SK-N-SH (cell line): ENCODE measurements at regions not wholly inside any gene's neighbourhood (a gene's known extent, or its start where the extent isn't known, plus 50 kb on each side); places are given as distances from the start of the nearest gene placed in this dataset.

Experiments used
- CTCF ChIA-PET: fragments of 300-600, 350-600 bp; formaldehyde crosslinking; extraction: SDS; loops from one replicate; lab custom pipeline; 2021; lab: Yijun Ruan, JAX
- POLR2A ChIA-PET: fragments of 350-600 bp; sonication (Branson Sonifier 250); formaldehyde crosslinking; extraction: SDS; loops from one replicate; lab custom pipeline; 2020; ENCODE audit warnings: antibody characterized with exemption, inconsistent platforms; lab: Yijun Ruan, JAX
- DNase-seq: peaks from one replicate; pipeline ENCODE4 v3.0.0; 2012
- H2AFZ ChIP-seq: fragments of 200-600 bp; sonication (generic); 2 replicates; pipeline ENCODE4 v1.8.1; 2016; ENCODE audit warnings: antibody characterized with exemption, mild to moderate bottlenecking, low read depth
- H3F3A ChIP-seq: fragments of 200-600 bp; sonication (generic); replicated peaks from 2 replicates; pipeline ENCODE3; 2016; ENCODE audit warnings: antibody characterized with exemption, mild to moderate bottlenecking; ENCODE audit not compliant: insufficient read depth
- H3K27ac ChIP-seq, 2 experiments: fragments of 200-500 bp in 1 of 2; fragments of 200-600 bp in 1 of 2; sonication (Bioruptor generic) in 1 of 2; sonication (generic), shearing (Covaris generic) in 1 of 2; 2 replicates each; pipeline versions ENCODE4 v1.5.1 to v1.6.1; 2014 to 2016; ENCODE audit warnings: low read depth in 2 of 2, inconsistent platforms in 1 of 2, low read length in 1 of 2, mild to moderate bottlenecking in 1 of 2, mixed read lengths in 1 of 2
- H3K27me3 ChIP-seq: fragments of 200-600 bp; sonication (generic), shearing (Covaris generic); 2 replicates; pipeline ENCODE4 v1.6.1; 2016; ENCODE audit warnings: mixed run types; ENCODE audit not compliant: insufficient read depth
- H3K36me3 ChIP-seq, 2 experiments: fragments of 200-500 bp in 1 of 2; fragments of 200-600 bp in 1 of 2; sonication (Bioruptor generic) in 1 of 2; sonication (generic) in 1 of 2; replicated peaks in 1 of 2; 2 replicates each; pipeline versions ENCODE3 to v1.5.1; 2014 to 2016; ENCODE audit warnings: low read length in 1 of 2, mild to moderate bottlenecking in 1 of 2; ENCODE audit not compliant: insufficient read depth in 2 of 2, control insufficient read depth in 1 of 2
- H3K4me1 ChIP-seq, 2 experiments: fragments of 200-500 bp in 1 of 2; fragments of 200-600 bp in 1 of 2; sonication (Bioruptor generic) in 1 of 2; sonication (generic), shearing (Covaris generic) in 1 of 2; 2 replicates each; pipeline versions ENCODE4 v1.5.1 to v1.6.1; 2014 to 2016; ENCODE audit warnings: low read depth in 1 of 2, low read length in 1 of 2, mixed run types in 1 of 2; ENCODE audit not compliant: insufficient read depth in 2 of 2, control insufficient read depth in 1 of 2
- H3K4me2 ChIP-seq: fragments of 200-600 bp; sonication (generic), shearing (Covaris generic); 2 replicates; pipeline ENCODE4 v1.6.1; 2017; ENCODE audit warnings: mixed run types
- H3K4me3 ChIP-seq, 2 experiments: fragments of 200-500 bp in 1 of 2; fragments of 200-600 bp in 1 of 2; sonication (Bioruptor generic) in 1 of 2; sonication (generic), shearing (Covaris generic) in 1 of 2; 2 replicates each; pipeline versions ENCODE4 v1.5.1 to v1.8.1; 2014 to 2016; ENCODE audit warnings: low read depth in 2 of 2, inconsistent platforms in 1 of 2, low read length in 1 of 2, mild to moderate bottlenecking in 1 of 2, mixed read lengths in 1 of 2, moderate library complexity in 1 of 2
- H3K79me2 ChIP-seq: fragments of 200-600 bp; sonication (generic); 2 replicates; pipeline ENCODE4 v1.8.1; 2017; ENCODE audit warnings: mild to moderate bottlenecking; ENCODE audit not compliant: insufficient read depth
- H3K9ac ChIP-seq: fragments of 200-600 bp; sonication (generic); 2 replicates; pipeline ENCODE4 v1.6.1; 2017; ENCODE audit warnings: mixed run types
- H3K9me2 ChIP-seq: fragments of 200-600 bp; sonication (generic); 2 replicates; pipeline ENCODE4 v1.6.1; 2017; ENCODE audit warnings: mixed run types
- H3K9me3 ChIP-seq: fragments of 200-600 bp; sonication (generic); 2 replicates; pipeline ENCODE4 v1.6.1; 2017; ENCODE audit warnings: mixed run types, mild to moderate bottlenecking, moderate library complexity
- H4K20me1 ChIP-seq: fragments of 200-600 bp; sonication (generic); 2 replicates; pipeline ENCODE4 v1.6.1; 2017; ENCODE audit warnings: mild to moderate bottlenecking, mixed run types; ENCODE audit not compliant: insufficient read depth
- CHD2 ChIP-seq: fragments of 150-350 bp; IDR thresholded peaks from 2 replicates; pipeline ENCODE4 v1.6.1; 2018; ENCODE audit warnings: low read length; ENCODE audit not compliant: partially characterized antibody
- CTCF ChIP-seq: fragments of 200-600 bp; sonication (generic); IDR thresholded peaks from 2 replicates; pipeline ENCODE4 v1.6.1; 2017; ENCODE audit warnings: antibody characterized with exemption, mild to moderate bottlenecking, moderate library complexity
- EZH2phosphoT487 ChIP-seq: fragments of 200-600 bp; sonication (generic); IDR thresholded peaks from 2 replicates; pipeline ENCODE4 v1.6.1; 2017; ENCODE audit warnings: low read depth, mixed run types, mild to moderate bottlenecking, antibody characterized with exemption, moderate library complexity, borderline replicate concordance
- FOSL2 ChIP-seq: IDR thresholded peaks from 2 replicates; pipeline ENCODE4 v1.4.0; 2012; ENCODE audit warnings: low read depth, mild to moderate bottlenecking, moderate library complexity, borderline replicate concordance
- FOXJ3 ChIP-seq: sonication (generic); formaldehyde crosslinking; IDR thresholded peaks from 2 replicates; pipeline ENCODE4 v1.5.1; 2020; ENCODE audit warnings: mild to moderate bottlenecking, missing genetic modification reagents
- FOXM1 ChIP-seq: IDR thresholded peaks from 2 replicates; pipeline ENCODE4 v1.4.0; 2012; ENCODE audit warnings: low read depth, mild to moderate bottlenecking
- IRF3 ChIP-seq: fragments of 150-350 bp; IDR thresholded peaks from 2 replicates; pipeline ENCODE4 v1.6.1; 2016; ENCODE audit warnings: mild to moderate bottlenecking, low read depth, low read length
- MEF2A ChIP-seq: IDR thresholded peaks from 2 replicates; pipeline ENCODE4 v1.4.0; 2012; ENCODE audit warnings: low read depth, borderline replicate concordance
- NRF1 ChIP-seq: IDR thresholded peaks from 2 replicates; pipeline ENCODE4 v1.6.1; 2012; ENCODE audit warnings: low read depth, mild to moderate bottlenecking, low read length
- PBX3 ChIP-seq: IDR thresholded peaks from 2 replicates; pipeline ENCODE4; 2012
- POLR2AphosphoS5 ChIP-seq: IDR thresholded peaks from 2 replicates; pipeline ENCODE4 v1.6.1; 2012; ENCODE audit warnings: low read depth, low read length
- REST ChIP-seq: IDR thresholded peaks from 2 replicates; pipeline ENCODE4 v1.6.1; 2012; ENCODE audit warnings: mild to moderate bottlenecking, low read depth, low read length, moderate library complexity
- RXRA ChIP-seq: IDR thresholded peaks from 2 replicates; pipeline ENCODE4 v1.4.0; 2012; ENCODE audit warnings: low read depth, mild to moderate bottlenecking, borderline replicate concordance
- SMC3 ChIP-seq: IDR thresholded peaks from 2 replicates; pipeline ENCODE4 v1.6.1; 2012; ENCODE audit warnings: low read depth, low read length, improper control_type of control experiment
- TAF1 ChIP-seq: IDR thresholded peaks from 2 replicates; pipeline ENCODE4 v1.6.1; 2012; ENCODE audit warnings: low read depth, mild to moderate bottlenecking, low read length, moderate library complexity, borderline replicate concordance
- TCF12 ChIP-seq: IDR thresholded peaks from 2 replicates; pipeline ENCODE4 v1.4.0; 2012
- TEAD4 ChIP-seq: IDR thresholded peaks from 2 replicates; pipeline ENCODE4 v1.4.0; 2012; ENCODE audit warnings: mild to moderate bottlenecking, borderline replicate concordance; ENCODE audit not compliant: insufficient read depth
- USF1 ChIP-seq: IDR thresholded peaks from 2 replicates; pipeline ENCODE4 v1.4.0; 2012; ENCODE audit warnings: low read depth, borderline replicate concordance
- USF2 ChIP-seq: fragments of 150-350 bp; IDR thresholded peaks from 2 replicates; pipeline ENCODE4 v1.6.1; 2017; ENCODE audit warnings: antibody characterized with exemption, low read length, low read depth, borderline replicate concordance
- ZBTB33 ChIP-seq: IDR thresholded peaks from 2 replicates; pipeline ENCODE4 v1.4.0; 2012; ENCODE audit warnings: low read depth, borderline replicate concordance
- WGBS: methylation state at CpG from one replicate; pipeline ENCODE4 v1.1.6; 2017; ENCODE audit warnings: low lambda C conversion rate; 5-methylcytosine and 5-hydroxymethylcytosine counted together

- Histone ChIP-seq H3K79me2 (no peaks in the 10 kb centered on the region), H2AFZ (no peak overlapping the region), H4K20me1 (no peaks in the 10 kb centered on the region), H3F3A (no peaks in the 10 kb centered on the region), H3K4me2 (no peak overlapping the region), H3K4me3 (no peak overlapping the region), H3K36me3 (no peaks in the 10 kb centered on the region), H3K4me1 (peaks cover 0 to 7% of the 10 kb centered on the region in 2 experiments; a peak in 2 of 4 replicates), H3K9ac (no peak overlapping the region), H3K9me2 (no peaks in the 10 kb centered on the region), H3K9me3 (no peaks in the 10 kb centered on the region), H3K27me3 (no peaks in the 10 kb centered on the region), H3K27ac (no peak overlapping the region)
- no peak for DNase-seq
- ChIA-PET POLR2A (no interaction called here), CTCF (interaction anchor here (0.7 to 6.7 kb wide), 6 partner anchors 10 to 576 kb away, joined by 3 to 68 read pairs (median 13); no protein-coding TSS in a partner anchor)
- 78% methylated on average over 9 of the region's 9 CpGs for WGBS
- TF ChIP-seq FOXJ3 (CRISPR knock-in tag) (no peak), RXRA (no peak), SMC3 (no peak), PBX3 (no peak), USF2 (no peak), FOXM1 (no peak), MEF2A (no peak), TCF12 (no peak), EZH2phosphoT487 (no peak), ZBTB33 (no peak), TEAD4 (no peak), CTCF (no peak), CHD2 (no peak), FOSL2 (no peak), POLR2AphosphoS5 (no peak), TAF1 (no peak), NRF1 (no peak), REST (no peak), USF1 (no peak), IRF3 (no peak)
Observed at GRCh38 chr12:94078736-94079509, 69.5 kb upstream of the PLXNC1 start.
